GM21515 (cell line): ENCODE measurements at regions not wholly inside any gene's neighbourhood (a gene's known extent, or its start where the extent isn't known, plus 50 kb on each side); places are given as distances from the start of the nearest gene placed in this dataset.
"Not testable (repeated sequence)": the region's sequence is repeated elsewhere in the genome, so short reads cannot be mapped to it uniquely, and the experiment has no call there.

ENCODE experiments used
- ATAC-seq: cut with Tn5 transposase; IDR thresholded peaks from one replicate; pipeline ENCODE4 v1.9.1; 2021; ENCODE audit not compliant: unreplicated experiment

DNA sequence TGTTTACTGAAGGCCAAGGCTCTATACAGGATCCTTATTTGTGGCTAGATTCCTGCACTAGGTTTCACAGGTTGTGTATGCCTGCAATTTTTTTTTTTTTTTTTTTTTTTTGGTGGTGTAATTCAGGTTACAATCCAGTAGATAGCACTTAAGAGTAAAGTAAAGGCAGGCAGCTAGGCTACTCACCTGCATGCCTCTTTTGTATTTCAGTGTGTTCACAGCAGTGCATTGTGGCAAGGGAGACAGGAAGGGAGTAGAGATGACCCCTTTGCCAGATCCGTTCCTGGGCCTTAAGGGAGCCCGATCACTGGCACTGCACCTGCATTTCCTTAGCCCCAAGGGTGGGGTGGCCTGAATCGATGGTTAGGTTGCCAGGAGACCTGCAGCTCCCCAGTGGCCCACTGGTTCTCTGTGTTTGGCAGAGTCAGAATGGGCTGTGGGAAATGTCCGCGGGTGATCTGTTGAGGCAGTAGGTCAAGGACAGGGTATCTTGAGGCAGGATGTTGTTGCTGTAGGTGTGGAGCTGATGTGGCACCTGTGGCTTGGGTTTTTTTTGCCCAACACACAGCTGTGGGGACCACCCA is 374.9 kb upstream of the AADAT start:
- ATAC-seq = no peak

GRCh38 chr4:170446782-170447181 is 357.0 kb upstream of the AADAT start:
- no peak for ATAC-seq

GRCh38 chr4:170441146-170441545 is 351.4 kb upstream of the AADAT start:
- not testable (repeated sequence) for ATAC-seq

DNA sequence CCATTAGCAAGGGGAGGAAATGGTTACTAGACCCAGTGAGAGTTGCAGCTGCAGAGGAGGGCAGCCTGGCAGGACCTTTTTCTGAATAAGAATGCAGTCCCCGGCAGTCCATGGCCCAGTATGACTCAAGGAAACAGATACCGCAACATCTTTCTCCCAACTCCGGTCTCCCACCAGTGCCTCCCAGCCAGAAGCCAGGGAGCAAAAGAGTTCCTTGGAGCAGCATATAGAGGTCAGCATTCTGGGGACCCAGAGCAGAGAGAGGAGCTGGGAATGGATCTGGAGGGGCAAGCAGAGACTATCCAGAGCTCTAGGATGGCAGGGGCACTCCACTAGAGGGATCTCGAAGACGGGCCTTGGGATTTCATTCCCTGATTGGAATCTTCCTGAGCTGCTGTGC is 339.2 kb upstream of the AADAT start:
- no peak for ATAC-seq

GRCh38 chr4:170425521-170426143 is 335.9 kb upstream of the AADAT start:
- ATAC-seq = no peak

DNA sequence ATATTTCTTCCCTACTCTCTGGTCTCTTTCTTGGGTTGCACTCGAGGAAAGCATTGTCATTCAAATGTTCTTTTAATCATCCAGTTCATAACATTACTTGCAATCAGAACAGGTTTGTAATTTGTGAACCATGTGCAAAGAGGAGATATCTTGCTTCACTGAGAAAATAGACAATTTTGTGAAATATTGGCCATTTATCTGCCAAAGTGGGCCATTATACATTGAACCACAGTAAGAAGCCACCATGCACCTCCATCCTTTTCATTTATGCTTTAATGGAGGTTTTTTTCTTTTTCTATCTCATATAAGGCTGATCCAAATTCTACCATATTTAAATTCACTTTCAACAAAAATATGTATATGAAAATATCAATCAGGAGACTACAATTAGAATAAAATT is 335.3 kb upstream of the AADAT start:
- no peak for ATAC-seq

DNA sequence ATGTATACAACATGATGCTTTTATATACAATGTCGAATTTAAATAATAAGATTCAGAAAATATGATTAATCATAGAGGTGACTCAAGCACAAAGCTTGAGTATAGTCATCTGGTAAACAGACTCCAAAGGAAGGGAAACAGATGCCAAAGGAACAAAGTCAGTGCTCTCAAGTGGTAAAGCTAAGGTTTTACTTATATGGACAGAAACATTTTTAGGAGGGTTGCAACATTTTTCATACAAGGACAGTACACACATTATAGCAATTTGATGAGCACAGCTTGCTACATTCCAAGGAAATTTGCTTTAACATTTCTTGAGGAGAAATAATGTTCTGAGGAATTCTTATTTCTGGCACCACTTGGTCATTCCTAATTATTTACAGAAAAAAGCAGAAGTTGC is 333.4 kb upstream of the AADAT start:
- no peak for ATAC-seq

DNA sequence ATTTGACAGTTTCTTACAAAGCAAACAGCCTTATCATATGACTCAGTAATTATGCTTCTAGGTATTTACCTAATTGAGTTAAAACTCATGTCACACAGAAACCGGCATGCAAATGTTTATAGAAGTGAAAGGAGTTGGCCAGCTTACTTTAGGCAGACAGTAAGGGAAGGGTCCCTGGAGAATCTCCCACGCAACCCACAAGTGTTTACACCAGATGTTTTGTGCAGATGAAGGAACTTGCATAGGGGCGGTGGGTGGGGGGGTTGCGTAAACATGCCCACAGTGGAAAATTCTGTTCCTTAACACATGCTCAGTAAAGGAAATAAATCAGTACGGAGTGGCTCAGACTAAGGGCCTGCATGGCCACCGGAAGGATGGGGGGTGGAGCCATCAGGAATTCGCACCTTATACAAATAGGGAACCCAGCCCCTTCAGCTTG is 330.5 kb upstream of the AADAT start:
- peak; percentile 79 for ATAC-seq

- ATAC-seq = no peak
Observed at GRCh38 chr4:170414961-170415360, 325.2 kb upstream of the AADAT start.

GRCh38 chr4:170414360-170414759 is 324.6 kb upstream of the AADAT start:
- no peak for ATAC-seq

DNA sequence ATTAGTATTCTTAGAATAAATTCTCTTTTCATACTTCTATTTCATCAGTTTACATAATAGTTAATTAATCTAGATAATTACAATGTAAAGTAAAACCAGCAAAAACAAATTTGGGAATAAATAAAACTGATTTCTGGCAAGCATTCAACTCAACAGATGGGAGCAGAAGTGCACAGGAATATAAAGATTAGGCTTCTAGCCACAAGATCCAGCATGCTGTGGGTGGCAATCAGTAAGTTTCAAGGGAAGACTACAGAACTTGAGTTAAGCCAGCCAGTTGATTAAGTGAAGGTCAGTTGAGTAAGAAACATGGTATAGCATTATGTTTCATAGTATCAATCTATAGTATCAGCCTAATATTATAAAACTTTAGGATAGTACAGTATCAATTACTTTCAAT is 324.2 kb upstream of the AADAT start:
- no peak for ATAC-seq

DNA sequence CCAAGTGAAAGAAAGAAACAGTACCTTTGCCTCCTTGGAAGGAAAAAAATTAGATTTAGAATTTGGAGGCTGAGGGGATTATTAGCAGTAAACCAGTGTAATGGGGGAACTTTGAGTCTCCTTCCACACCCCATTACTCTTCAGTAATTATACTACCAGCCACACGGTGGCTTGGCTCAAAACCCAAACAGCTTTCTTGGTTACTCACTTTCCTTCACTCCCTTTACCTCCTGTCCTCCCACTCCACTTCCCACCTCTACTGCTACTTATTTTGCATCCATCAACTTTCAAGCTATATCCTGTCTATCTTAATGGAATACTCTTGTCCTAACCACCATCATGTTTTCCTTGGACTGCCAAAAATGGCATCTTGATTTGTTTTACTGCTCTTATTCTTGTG is 310.6 kb upstream of the AADAT start:
- no peak for ATAC-seq

GRCh38 chr4:170399581-170400293 is 310.0 kb upstream of the AADAT start:
- ATAC-seq = no peak

DNA sequence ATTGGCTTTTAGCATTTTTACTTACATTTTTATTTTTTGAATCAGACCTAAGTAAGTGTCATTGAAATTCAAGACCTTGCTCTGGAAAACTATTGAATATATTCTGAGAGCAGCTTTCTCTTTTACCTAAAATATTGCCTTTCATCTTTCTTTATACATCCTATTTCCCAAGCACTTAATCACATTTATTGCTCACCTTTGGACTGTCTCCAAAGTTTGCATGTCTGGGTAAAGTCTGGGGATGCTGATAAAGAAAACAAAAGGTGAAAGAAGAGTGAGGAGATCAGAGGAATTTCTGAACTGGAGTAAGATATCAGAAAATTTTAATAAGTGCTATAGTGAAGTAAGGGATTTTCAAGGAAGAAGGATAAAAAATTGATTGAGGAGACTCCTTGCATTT is 308.5 kb upstream of the AADAT start:
- no peak for ATAC-seq

- ATAC-seq = no peak
Observed at GRCh38 chr4:170395773-170396172, 306.0 kb upstream of the AADAT start.

DNA sequence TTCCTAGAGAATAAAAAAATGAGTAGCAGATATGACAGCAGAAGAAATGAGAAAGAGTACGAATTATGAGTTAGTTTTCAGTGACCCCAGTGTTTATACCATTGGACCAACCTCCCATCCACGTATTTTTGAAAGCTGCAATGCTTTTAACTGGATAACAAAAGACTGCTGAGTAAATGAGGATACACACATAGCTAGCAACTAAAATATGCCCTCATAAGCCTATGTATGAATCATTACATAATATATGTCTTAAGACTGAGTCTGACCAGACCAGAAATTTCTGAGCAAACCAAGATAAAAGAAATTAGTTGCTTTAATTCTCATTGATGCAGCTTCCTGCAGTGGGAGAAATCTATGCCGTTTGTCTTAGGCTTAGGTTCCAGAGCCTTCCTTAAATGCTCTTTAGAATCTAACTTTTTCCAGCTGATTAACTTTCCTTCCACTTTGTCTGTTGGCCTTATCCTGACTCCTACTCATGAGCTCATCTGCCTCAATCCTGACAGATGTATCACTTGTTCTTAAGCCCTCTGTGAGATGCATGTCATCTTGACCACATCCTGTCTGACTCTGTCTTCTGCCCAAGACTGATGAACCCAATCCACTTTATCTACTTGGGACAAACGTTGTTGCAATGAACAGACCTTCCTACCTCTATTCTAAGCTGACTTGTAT is 301.4 kb upstream of the AADAT start:
- no peak for ATAC-seq

DNA sequence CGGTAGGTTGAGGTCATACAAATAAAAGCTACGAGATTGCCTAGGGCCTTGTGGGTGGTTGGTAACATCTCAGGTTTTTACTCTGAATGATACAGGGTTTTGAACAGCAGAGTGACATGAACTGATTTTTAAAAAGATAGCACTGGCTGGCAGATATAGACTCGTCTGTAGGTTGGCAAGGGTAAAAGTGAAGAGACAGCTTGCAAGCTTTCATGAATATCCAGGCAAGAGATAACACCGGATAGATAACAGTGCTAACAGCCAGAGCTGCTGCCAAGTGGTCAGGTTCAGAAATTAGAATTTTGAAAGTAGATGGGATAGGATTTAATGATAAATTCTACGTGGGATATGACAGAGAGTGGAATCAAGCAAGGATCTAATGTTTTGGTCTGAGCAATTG is 299.7 kb upstream of the AADAT start:
- no peak for ATAC-seq

DNA sequence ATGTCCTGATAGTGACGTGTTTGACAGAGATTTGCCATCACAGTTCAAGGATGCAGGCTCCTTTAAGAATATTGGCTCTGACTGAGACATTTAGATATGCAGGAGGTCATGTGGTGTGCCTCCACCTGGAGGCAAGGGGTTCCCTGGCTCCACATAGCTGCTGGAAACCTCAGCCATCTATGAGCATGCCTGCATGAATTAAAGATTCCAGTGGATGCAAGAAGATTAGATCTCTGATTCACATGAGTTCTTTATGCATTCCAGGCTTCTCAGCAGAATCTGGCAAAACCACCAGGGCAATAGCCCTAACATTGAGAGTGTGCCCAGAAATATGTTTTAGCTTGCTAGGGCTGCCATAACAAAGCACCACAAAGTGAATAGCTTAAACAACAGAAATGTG is 298.5 kb upstream of the AADAT start:
- no peak for ATAC-seq

DNA sequence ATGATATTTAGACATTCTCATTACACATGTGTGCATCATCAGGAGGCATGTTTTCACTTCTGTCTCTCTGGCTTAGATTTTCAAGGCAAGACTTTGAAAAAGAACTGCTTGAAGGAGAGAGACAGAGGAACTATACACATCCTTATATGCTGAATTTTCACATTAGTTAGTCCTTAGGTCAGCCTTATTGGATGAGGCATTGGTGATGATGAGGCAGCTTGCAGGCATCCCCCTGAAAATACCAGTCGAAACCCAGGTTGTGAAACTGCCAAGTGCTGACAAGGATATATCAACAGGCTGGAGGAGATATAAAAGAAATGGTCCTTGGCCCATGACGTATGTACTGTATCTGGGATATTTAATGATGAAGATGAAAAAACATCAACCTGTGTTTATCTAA is 297.2 kb upstream of the AADAT start:
- no peak for ATAC-seq

DNA sequence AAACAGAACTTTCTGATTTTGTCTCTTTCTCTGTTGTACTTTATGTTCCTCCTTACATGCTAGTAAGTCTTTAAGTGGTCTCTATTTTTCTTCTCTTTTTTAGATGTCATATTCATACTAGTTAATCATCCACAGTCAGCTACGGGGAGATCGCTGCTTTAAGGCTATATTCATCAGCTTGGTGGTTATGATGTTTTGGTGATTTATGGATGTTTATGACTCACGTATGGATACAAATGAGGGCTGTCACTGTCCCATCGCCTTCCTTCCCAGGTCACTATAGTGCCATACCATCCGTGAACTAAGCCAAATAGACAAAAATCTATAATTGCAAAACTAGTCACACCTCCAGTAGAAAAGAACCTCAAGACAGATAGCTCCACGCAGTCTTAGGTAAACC is 296.8 kb upstream of the AADAT start:
- ATAC-seq = no peak

- peak; percentile 100 for ATAC-seq
Observed at GRCh38 chr4:170374770-170375169, 285.0 kb upstream of the AADAT start.

- ATAC-seq = no peak
Observed at GRCh38 chr4:170348945-170349344, 259.2 kb upstream of the AADAT start.
